ENCODE measurements at regions not wholly inside any gene's neighbourhood (a gene's known extent, or its start where the extent isn't known, plus 50 kb on each side); places are given as distances from the start of the nearest gene placed in this dataset.

GRCh38 chr21:39016740-39017315, 166.4 kb downstream of the PSMG1 start:
- Mint-ChIP-seq H3K4me3 (ENCODE audit: unreplicated experiment) (no peak overlapping the region), H3K36me3 (ENCODE audit: low read depth) (no peaks in the 10 kb centered on the region), H3K9me3 (ENCODE audit: low read depth) (no peaks in the 10 kb centered on the region), H3K27ac (ENCODE audit: unreplicated experiment) (no peak overlapping the region), H3K4me1 (ENCODE audit: low read depth) (peaks cover 25% of the 10 kb centered on the region), H3K27me3 (ENCODE audit: low read depth) (no peaks in the 10 kb centered on the region)
- TF ChIP-seq CTCF (IDR thresholded peaks at IDR 0.05): no peak
- no peak for DNase-seq (ENCODE audit: low spot score)

GRCh38 chr21:39014747-39015146, 168.5 kb downstream of the PSMG1 start:
- Mint-ChIP-seq H3K4me3 (ENCODE audit: unreplicated experiment) (no peak overlapping the region), H3K36me3 (ENCODE audit: low read depth) (no peaks in the 10 kb centered on the region), H3K9me3 (ENCODE audit: low read depth) (no peaks in the 10 kb centered on the region), H3K27ac (ENCODE audit: unreplicated experiment) (no peak overlapping the region), H3K4me1 (ENCODE audit: low read depth) (peaks cover 9% of the 10 kb centered on the region), H3K27me3 (ENCODE audit: low read depth) (no peaks in the 10 kb centered on the region)
- no peak for TF ChIP-seq CTCF (IDR thresholded peaks at IDR 0.05)
- DNase-seq (ENCODE audit: low spot score): no peak

- no peak for TF ChIP-seq CTCF (IDR thresholded peaks at IDR 0.05)
- Mint-ChIP-seq H3K27me3 (ENCODE audit: low read depth) (no peaks in the 10 kb centered on the region), H3K27ac (ENCODE audit: unreplicated experiment) (no peak overlapping the region), H3K4me1 (ENCODE audit: low read depth) (peaks cover 9% of the 10 kb centered on the region), H3K36me3 (ENCODE audit: low read depth) (no peaks in the 10 kb centered on the region), H3K4me3 (ENCODE audit: unreplicated experiment) (no peak overlapping the region), H3K9me3 (ENCODE audit: low read depth) (no peaks in the 10 kb centered on the region)
- no peak for DNase-seq (ENCODE audit: low spot score)
Measured at GRCh38 chr21:39012326-39013230, 170.7 kb downstream of the PSMG1 start.

GRCh38 chr21:39011911-39012310, 171.3 kb downstream of the PSMG1 start:
- DNase-seq (ENCODE audit: low spot score): no peak
- no peak overlapping the region for H3K27ac Mint-ChIP-seq (ENCODE audit: unreplicated experiment)
- H3K4me3 Mint-ChIP-seq (ENCODE audit: unreplicated experiment): no peak overlapping the region
- TF ChIP-seq CTCF (IDR thresholded peaks at IDR 0.05): no peak
- no peaks in the 10 kb centered on the region for H3K36me3 Mint-ChIP-seq (ENCODE audit: low read depth)
- peaks cover 15% of the 10 kb centered on the region for H3K4me1 Mint-ChIP-seq (ENCODE audit: low read depth)
- H3K27me3 Mint-ChIP-seq (ENCODE audit: low read depth): no peaks in the 10 kb centered on the region
- H3K9me3 Mint-ChIP-seq (ENCODE audit: low read depth): no peaks in the 10 kb centered on the region

- Mint-ChIP-seq H3K36me3 (ENCODE audit: low read depth) (no peaks in the 10 kb centered on the region), H3K4me1 (ENCODE audit: low read depth) (peaks cover 26% of the 10 kb centered on the region), H3K27ac (ENCODE audit: unreplicated experiment) (no peak overlapping the region), H3K4me3 (ENCODE audit: unreplicated experiment) (no peak overlapping the region), H3K9me3 (ENCODE audit: low read depth) (no peaks in the 10 kb centered on the region), H3K27me3 (ENCODE audit: low read depth) (no peaks in the 10 kb centered on the region)
- no peak for TF ChIP-seq CTCF (IDR thresholded peaks at IDR 0.05)
- no peak for DNase-seq (ENCODE audit: low spot score)
Measured at GRCh38 chr21:39010629-39011404, 172.4 kb downstream of the PSMG1 start.
